ENCODE measurements at regions not wholly inside any gene's neighbourhood (a gene's known extent, or its start where the extent isn't known, plus 50 kb on each side); places are given as distances from the start of the nearest gene placed in this dataset.
"Not testable (repeated sequence)": the region's sequence is repeated elsewhere in the genome, so short reads cannot be mapped to it uniquely, and the experiment has no call there.

GRCh38 chr5:82424211-82424610 lies 146.1 kb upstream of the RPS23 start:
- Histone ChIP-seq H3K36me3 (ENCODE audit: control insufficient read depth in 3 of 3, insufficient read depth in 3 of 3, low read length in 3 of 3) (no peaks in the 10 kb centered on the region), H3K9me3 (ENCODE audit: control insufficient read depth in 3 of 3, low read length in 3 of 3) (no peaks in the 10 kb centered on the region), H3K27ac (ENCODE audit: low read depth, low read length) (peak overlapping the region; percentile 63), H3K4me3 (ENCODE audit: low read length in 3 of 3) (no peak overlapping the region), H3K27me3 (ENCODE audit: control insufficient read depth in 3 of 3, insufficient read depth in 3 of 3, low read length in 3 of 3) (no peaks in the 10 kb centered on the region), H3K9ac (ENCODE audit: low read depth in 1 of 3, low read length in 3 of 3) (no peak overlapping the region), H3K4me1 (ENCODE audit: control insufficient read depth in 3 of 3, insufficient read depth in 3 of 3, low read length in 3 of 3) (peaks cover 0 to 4% (median 3%) of the 10 kb centered on the region in 3 donors)

DNA sequence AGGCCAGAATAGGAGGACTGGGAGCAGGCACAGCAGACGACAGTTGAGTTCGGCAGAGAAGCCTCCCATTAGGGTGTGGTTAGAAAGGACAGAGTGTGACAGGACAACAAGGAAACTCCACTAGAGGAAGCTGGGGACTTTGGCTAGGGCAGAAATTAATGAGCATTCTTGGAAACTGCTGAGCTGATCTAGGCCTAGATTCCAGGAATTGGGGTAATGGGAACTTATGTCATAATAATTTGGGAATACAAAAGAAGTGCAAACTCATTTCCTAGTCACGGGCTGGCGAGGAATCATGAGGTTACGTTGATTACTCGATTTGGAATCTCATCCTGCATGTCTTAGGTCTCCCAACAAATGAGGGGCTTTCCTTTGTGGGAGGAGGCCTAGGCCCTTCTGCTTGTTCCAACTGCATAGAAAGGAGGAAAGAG lies 144.6 kb upstream of the RPS23 start:
- Histone ChIP-seq H3K4me3 (ENCODE audit: low read length in 3 of 3) (no peak overlapping the region), H3K4me1 (ENCODE audit: control insufficient read depth in 3 of 3, insufficient read depth in 3 of 3, low read length in 3 of 3) (peaks cover 0 to 4% (median 3%) of the 10 kb centered on the region in 3 donors), H3K27me3 (ENCODE audit: control insufficient read depth in 3 of 3, insufficient read depth in 3 of 3, low read length in 3 of 3) (no peaks in the 10 kb centered on the region), H3K9ac (ENCODE audit: low read depth in 1 of 3, low read length in 3 of 3) (peak overlapping the region in 1 of 3 donors; percentile 8), H3K36me3 (ENCODE audit: control insufficient read depth in 3 of 3, insufficient read depth in 3 of 3, low read length in 3 of 3) (no peaks in the 10 kb centered on the region), H3K27ac (ENCODE audit: low read depth, low read length) (peak overlapping the region; percentile 74), H3K9me3 (ENCODE audit: control insufficient read depth in 3 of 3, low read length in 3 of 3) (no peaks in the 10 kb centered on the region)

GRCh38 chr5:82422001-82422740 lies 144.0 kb upstream of the RPS23 start:
- no peaks in the 10 kb centered on the region for H3K27me3 ChIP-seq (ENCODE audit: control insufficient read depth in 3 of 3, insufficient read depth in 3 of 3, low read length in 3 of 3)
- no peaks in the 10 kb centered on the region for H3K9me3 ChIP-seq (ENCODE audit: control insufficient read depth in 3 of 3, low read length in 3 of 3)
- H3K9ac ChIP-seq (ENCODE audit: low read depth in 1 of 3, low read length in 3 of 3): peak overlapping the region in 1 of 3 donors; percentile 8
- peak overlapping the region; percentile 74 for H3K27ac ChIP-seq (ENCODE audit: low read depth, low read length)
- H3K4me3 ChIP-seq (ENCODE audit: low read length in 3 of 3): no peak overlapping the region
- no peaks in the 10 kb centered on the region for H3K36me3 ChIP-seq (ENCODE audit: control insufficient read depth in 3 of 3, insufficient read depth in 3 of 3, low read length in 3 of 3)
- H3K4me1 ChIP-seq (ENCODE audit: control insufficient read depth in 3 of 3, insufficient read depth in 3 of 3, low read length in 3 of 3): peaks cover 0 to 4% (median 3%) of the 10 kb centered on the region in 3 donors

GRCh38 chr5:82421119-82421518 lies 143.0 kb upstream of the RPS23 start:
- no peak overlapping the region for H3K4me3 ChIP-seq (ENCODE audit: low read length in 3 of 3)
- no peaks in the 10 kb centered on the region for H3K9me3 ChIP-seq (ENCODE audit: control insufficient read depth in 3 of 3, low read length in 3 of 3)
- no peaks in the 10 kb centered on the region for H3K4me1 ChIP-seq (ENCODE audit: control insufficient read depth in 3 of 3, insufficient read depth in 3 of 3, low read length in 3 of 3)
- H3K27me3 ChIP-seq (ENCODE audit: control insufficient read depth in 3 of 3, insufficient read depth in 3 of 3, low read length in 3 of 3): no peaks in the 10 kb centered on the region
- no peak overlapping the region for H3K9ac ChIP-seq (ENCODE audit: low read depth in 1 of 3, low read length in 3 of 3)
- no peaks in the 10 kb centered on the region for H3K36me3 ChIP-seq (ENCODE audit: control insufficient read depth in 3 of 3, insufficient read depth in 3 of 3, low read length in 3 of 3)
- no peak overlapping the region for H3K27ac ChIP-seq (ENCODE audit: low read depth, low read length)

DNA sequence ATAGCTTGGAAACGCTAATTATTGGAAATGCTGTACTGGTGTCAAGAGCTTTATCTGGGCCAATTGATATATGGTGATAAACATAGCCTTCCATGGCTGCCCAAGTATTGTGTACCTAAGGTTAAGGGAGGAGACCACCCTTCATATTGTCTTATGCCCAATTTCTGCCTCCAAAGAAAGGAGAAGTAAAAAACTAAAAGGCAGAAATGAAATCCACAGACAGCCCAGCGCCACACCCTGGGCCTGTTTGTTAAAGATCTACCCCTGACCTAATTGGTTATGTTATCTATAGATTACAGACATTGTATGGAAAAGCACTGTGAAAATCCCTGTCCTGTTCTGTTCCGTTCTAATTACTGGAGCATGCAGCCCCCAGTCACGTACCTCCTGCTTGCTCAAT lies 142.4 kb upstream of the RPS23 start:
- not testable (repeated sequence) for H3K27me3 ChIP-seq (ENCODE audit: control insufficient read depth in 3 of 3, insufficient read depth in 3 of 3, low read length in 3 of 3); H3K9me3 ChIP-seq (ENCODE audit: control insufficient read depth in 3 of 3, low read length in 3 of 3); H3K4me3 ChIP-seq (ENCODE audit: low read length in 3 of 3); H3K9ac ChIP-seq (ENCODE audit: low read depth in 1 of 3, low read length in 3 of 3); H3K4me1 ChIP-seq (ENCODE audit: control insufficient read depth in 3 of 3, insufficient read depth in 3 of 3, low read length in 3 of 3); H3K36me3 ChIP-seq (ENCODE audit: control insufficient read depth in 3 of 3, insufficient read depth in 3 of 3, low read length in 3 of 3); H3K27ac ChIP-seq (ENCODE audit: low read depth, low read length)

- no peaks in the 10 kb centered on the region for H3K27me3 ChIP-seq (ENCODE audit: control insufficient read depth in 3 of 3, insufficient read depth in 3 of 3, low read length in 3 of 3)
- H3K4me3 ChIP-seq (ENCODE audit: low read length in 3 of 3): no peak overlapping the region
- no peaks in the 10 kb centered on the region for H3K9me3 ChIP-seq (ENCODE audit: control insufficient read depth in 3 of 3, low read length in 3 of 3)
- H3K36me3 ChIP-seq (ENCODE audit: control insufficient read depth in 3 of 3, insufficient read depth in 3 of 3, low read length in 3 of 3): no peaks in the 10 kb centered on the region
- no peaks in the 10 kb centered on the region for H3K4me1 ChIP-seq (ENCODE audit: control insufficient read depth in 3 of 3, insufficient read depth in 3 of 3, low read length in 3 of 3)
- no peak overlapping the region for H3K27ac ChIP-seq (ENCODE audit: low read depth, low read length)
- no peak overlapping the region for H3K9ac ChIP-seq (ENCODE audit: low read depth in 1 of 3, low read length in 3 of 3)
These were observed 141.6 kb upstream of the RPS23 start for GRCh38 chr5:82419559-82420332.

DNA sequence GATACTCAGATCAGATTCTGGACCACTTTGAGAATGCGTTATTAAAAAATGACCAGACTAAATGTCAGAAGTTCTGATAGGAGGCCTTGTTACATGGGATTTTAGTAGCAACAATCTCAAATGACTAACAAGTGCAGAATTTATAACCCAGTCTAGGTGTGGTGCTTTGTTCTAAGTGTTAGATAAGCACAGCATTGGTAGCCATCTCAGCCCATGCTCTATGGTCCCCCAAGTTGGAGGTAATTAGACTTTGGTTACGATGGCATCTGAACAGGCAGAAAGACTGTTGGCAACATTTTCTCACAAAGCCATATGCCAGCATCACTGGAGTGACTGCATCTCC lies 140.4 kb upstream of the RPS23 start:
- no peaks in the 10 kb centered on the region for H3K9me3 ChIP-seq (ENCODE audit: control insufficient read depth in 3 of 3, low read length in 3 of 3)
- H3K4me3 ChIP-seq (ENCODE audit: low read length in 3 of 3): no peak overlapping the region
- no peaks in the 10 kb centered on the region for H3K36me3 ChIP-seq (ENCODE audit: control insufficient read depth in 3 of 3, insufficient read depth in 3 of 3, low read length in 3 of 3)
- no peak overlapping the region for H3K27ac ChIP-seq (ENCODE audit: low read depth, low read length)
- H3K4me1 ChIP-seq (ENCODE audit: control insufficient read depth in 3 of 3, insufficient read depth in 3 of 3, low read length in 3 of 3): no peaks in the 10 kb centered on the region
- H3K27me3 ChIP-seq (ENCODE audit: control insufficient read depth in 3 of 3, insufficient read depth in 3 of 3, low read length in 3 of 3): no peaks in the 10 kb centered on the region
- H3K9ac ChIP-seq (ENCODE audit: low read depth in 1 of 3, low read length in 3 of 3): no peak overlapping the region

DNA sequence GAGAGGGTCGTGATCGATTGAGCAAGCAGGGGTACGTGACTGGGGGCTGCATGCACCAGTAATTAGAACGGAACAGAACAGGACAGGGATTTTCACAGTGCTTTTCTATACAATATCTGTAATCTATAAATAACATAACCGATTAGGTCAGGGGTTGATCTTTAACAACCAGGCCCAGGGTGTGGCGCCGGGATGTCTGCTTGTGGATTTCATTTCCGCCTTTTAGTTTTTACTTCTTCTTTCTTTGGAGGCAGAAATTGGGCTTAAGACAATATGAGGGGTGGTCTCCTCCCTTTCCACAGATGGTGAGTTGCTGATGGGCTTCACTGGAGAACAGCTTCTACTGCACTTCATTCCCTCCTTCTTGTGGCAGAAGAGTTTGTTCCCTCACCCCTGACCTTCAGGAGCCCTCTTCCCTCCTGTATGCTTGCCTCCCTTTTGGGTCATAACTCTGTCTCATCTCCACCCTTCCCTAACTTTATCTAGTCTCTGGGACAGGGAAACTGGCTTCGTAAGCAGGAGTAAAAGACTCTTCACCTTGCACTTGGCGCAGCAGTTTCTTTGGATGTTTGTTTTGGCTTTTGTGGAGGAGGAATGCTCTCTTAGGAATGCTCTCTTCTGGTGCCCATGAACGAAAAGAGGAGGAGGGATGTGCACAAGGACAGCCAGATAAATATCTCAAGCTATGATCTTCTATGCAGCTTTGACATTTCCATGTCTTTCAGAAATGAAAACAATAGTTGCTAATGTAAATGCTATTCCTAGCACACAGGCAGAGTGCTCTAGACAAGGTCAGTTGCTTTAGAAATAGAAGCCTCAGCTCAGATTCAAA lies 139.8 kb upstream of the RPS23 start:
- H3K27ac ChIP-seq (ENCODE audit: low read depth, low read length): no peak overlapping the region
- no peaks in the 10 kb centered on the region for H3K4me1 ChIP-seq (ENCODE audit: control insufficient read depth in 3 of 3, insufficient read depth in 3 of 3, low read length in 3 of 3)

GRCh38 chr5:82416512-82416911 lies 138.4 kb upstream of the RPS23 start:
- Histone ChIP-seq H3K9me3 (ENCODE audit: control insufficient read depth in 3 of 3, low read length in 3 of 3) (no peaks in the 10 kb centered on the region), H3K9ac (ENCODE audit: low read depth in 1 of 3, low read length in 3 of 3) (no peak overlapping the region), H3K27me3 (ENCODE audit: control insufficient read depth in 3 of 3, insufficient read depth in 3 of 3, low read length in 3 of 3) (no peaks in the 10 kb centered on the region), H3K27ac (ENCODE audit: low read depth, low read length) (no peak overlapping the region), H3K4me1 (ENCODE audit: control insufficient read depth in 3 of 3, insufficient read depth in 3 of 3, low read length in 3 of 3) (no peaks in the 10 kb centered on the region), H3K36me3 (ENCODE audit: control insufficient read depth in 3 of 3, insufficient read depth in 3 of 3, low read length in 3 of 3) (no peaks in the 10 kb centered on the region), H3K4me3 (ENCODE audit: low read length in 3 of 3) (no peak overlapping the region)

More for the DNA sequence above, 139.8 kb upstream of the RPS23 start:
- Histone ChIP-seq H3K9me3 (ENCODE audit: control insufficient read depth in 3 of 3, low read length in 3 of 3) (no peaks in the 10 kb centered on the region), H3K9ac (ENCODE audit: low read depth in 1 of 3, low read length in 3 of 3) (no peak overlapping the region), H3K4me3 (ENCODE audit: low read length in 3 of 3) (no peak overlapping the region), H3K36me3 (ENCODE audit: control insufficient read depth in 3 of 3, insufficient read depth in 3 of 3, low read length in 3 of 3) (no peaks in the 10 kb centered on the region), H3K27me3 (ENCODE audit: control insufficient read depth in 3 of 3, insufficient read depth in 3 of 3, low read length in 3 of 3) (no peaks in the 10 kb centered on the region)

GRCh38 chr5:82414041-82414388 lies 135.9 kb upstream of the RPS23 start:
- Histone ChIP-seq H3K9me3 (ENCODE audit: control insufficient read depth in 3 of 3, low read length in 3 of 3) (no peaks in the 10 kb centered on the region), H3K9ac (ENCODE audit: low read depth in 1 of 3, low read length in 3 of 3) (no peak overlapping the region)

More at GRCh38 chr5:82414041-82414388, 135.9 kb upstream of the RPS23 start:
- H3K27me3 ChIP-seq (ENCODE audit: control insufficient read depth in 3 of 3, insufficient read depth in 3 of 3, low read length in 3 of 3): no peaks in the 10 kb centered on the region
- H3K27ac ChIP-seq (ENCODE audit: low read depth, low read length): no peak overlapping the region
- H3K4me3 ChIP-seq (ENCODE audit: low read length in 3 of 3): no peak overlapping the region
- no peaks in the 10 kb centered on the region for H3K36me3 ChIP-seq (ENCODE audit: control insufficient read depth in 3 of 3, insufficient read depth in 3 of 3, low read length in 3 of 3)
- no peaks in the 10 kb centered on the region for H3K4me1 ChIP-seq (ENCODE audit: control insufficient read depth in 3 of 3, insufficient read depth in 3 of 3, low read length in 3 of 3)

All from skeletal muscle tissue (tissue), 3 donors.